ENCODE measurements at regions not wholly inside any gene's neighbourhood (a gene's known extent, or its start where the extent isn't known, plus 50 kb on each side); places are given as distances from the start of the nearest gene placed in this dataset.

DNA sequence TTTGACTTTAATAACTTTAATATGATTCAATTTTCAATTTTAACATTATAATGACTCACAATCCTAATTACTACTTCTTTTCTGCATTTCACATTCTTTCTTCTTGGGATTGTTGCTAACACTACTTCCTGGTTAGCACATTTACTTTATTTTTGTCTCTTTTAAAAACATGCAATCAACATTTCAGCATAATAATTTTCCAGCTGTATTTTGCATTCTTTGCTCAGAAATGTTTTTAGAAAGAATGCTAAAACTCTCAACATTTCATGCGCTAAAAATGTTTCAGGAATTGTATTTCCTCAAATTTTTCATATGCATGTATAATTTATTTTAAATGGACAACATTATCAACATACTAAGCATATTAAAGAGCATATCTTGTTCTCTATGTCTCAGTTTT, 1302.1 kb upstream of the GJE1 start:
- TF ChIP-seq, protein P1, sequence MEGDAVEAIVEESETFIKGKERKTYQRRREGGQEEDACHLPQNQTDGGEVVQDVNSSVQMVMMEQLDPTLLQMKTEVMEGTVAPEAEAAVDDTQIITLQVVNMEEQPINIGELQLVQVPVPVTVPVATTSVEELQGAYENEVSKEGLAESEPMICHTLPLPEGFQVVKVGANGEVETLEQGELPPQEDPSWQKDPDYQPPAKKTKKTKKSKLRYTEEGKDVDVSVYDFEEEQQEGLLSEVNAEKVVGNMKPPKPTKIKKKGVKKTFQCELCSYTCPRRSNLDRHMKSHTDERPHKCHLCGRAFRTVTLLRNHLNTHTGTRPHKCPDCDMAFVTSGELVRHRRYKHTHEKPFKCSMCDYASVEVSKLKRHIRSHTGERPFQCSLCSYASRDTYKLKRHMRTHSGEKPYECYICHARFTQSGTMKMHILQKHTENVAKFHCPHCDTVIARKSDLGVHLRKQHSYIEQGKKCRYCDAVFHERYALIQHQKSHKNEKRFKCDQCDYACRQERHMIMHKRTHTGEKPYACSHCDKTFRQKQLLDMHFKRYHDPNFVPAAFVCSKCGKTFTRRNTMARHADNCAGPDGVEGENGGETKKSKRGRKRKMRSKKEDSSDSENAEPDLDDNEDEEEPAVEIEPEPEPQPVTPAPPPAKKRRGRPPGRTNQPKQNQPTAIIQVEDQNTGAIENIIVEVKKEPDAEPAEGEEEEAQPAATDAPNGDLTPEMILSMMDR (IDR thresholded peaks at IDR 0.05): no peak
- TF ChIP-seq POLR2A (IDR thresholded peaks at IDR 0.05): no peak
- ATAC-seq: no peak
- H3K9me3 ChIP-seq: no peaks in the 10 kb centered on the region
- H3K27ac ChIP-seq: no peak overlapping the region
- WGBS, 4 donors: 74 to 86% (median 81%) methylated on average over 1 of the region's 1 CpG
- no peak for DNase-seq
- intact Hi-C loops (cut with DNase I): no loop called here
- H3K27me3 ChIP-seq: no peaks in the 10 kb centered on the region
- peaks cover 0 to 16% (median 0%) of the 10 kb centered on the region in 12 donors for H3K4me1 ChIP-seq
- no peak overlapping the region for H3K4me3 ChIP-seq
- H3K36me3 ChIP-seq: no peaks in the 10 kb centered on the region

DNA sequence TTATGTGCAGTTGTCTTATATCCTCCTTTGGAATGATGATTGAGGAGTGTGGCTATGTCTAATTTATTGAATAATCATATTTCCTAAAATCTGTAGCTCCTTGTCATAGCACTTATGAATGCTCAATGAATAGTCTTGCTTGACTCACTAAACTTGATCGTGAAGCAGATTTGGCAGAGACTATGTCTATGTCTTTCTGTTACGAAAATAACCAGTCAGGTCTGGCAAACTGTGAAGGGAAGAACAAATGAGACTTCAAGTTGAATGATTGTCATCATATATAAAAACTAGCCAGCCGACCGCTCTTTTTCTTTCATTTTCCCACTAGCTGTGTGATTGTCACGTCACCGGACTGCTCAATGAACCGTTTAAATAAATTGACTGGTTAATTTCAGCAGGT, 1303.9 kb upstream of the GJE1 start:
- no peak for ATAC-seq
- peaks cover 0 to 10% (median 0%) of the 10 kb centered on the region in 12 donors for H3K4me1 ChIP-seq
- 90 to 96% (median 92%) methylated on average over 7 of the region's 7 CpGs for WGBS, 4 donors

DNA sequence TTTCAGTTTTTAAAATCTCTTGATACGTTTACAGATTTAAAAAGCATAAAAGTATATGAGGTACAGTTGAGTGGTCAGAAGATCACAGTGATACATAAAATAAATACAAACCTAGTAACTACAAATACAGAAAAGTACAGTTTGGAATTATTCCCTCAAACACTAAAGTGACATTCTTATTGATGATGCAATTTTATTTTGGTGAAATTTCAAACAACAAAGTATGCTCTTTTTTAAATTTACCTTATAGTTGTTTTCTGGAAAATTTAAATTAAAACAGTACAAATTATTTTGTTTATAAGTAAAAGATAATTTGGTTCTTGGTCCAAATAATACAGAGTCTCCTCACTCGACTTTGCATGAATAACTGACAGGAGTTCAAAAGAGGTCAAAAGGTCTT, 1305.1 kb upstream of the GJE1 start:
- H3K9me3 ChIP-seq: no peaks in the 10 kb centered on the region
- ATAC-seq: no peak
- H3K27me3 ChIP-seq: no peaks in the 10 kb centered on the region
- intact Hi-C loops (cut with DNase I): no loop called here
- 37 to 75% (median 60%) methylated on average over 2 of the region's 2 CpGs for WGBS, 4 donors
- no peaks in the 10 kb centered on the region for H3K36me3 ChIP-seq
- no peak overlapping the region for H3K27ac ChIP-seq
- TF ChIP-seq, protein P1 (IDR thresholded peaks at IDR 0.05): no peak
- TF ChIP-seq POLR2A (IDR thresholded peaks at IDR 0.05): no peak
- DNase-seq: no peak
- peaks cover 0 to 8% (median 0%) of the 10 kb centered on the region in 12 donors for H3K4me1 ChIP-seq
- H3K4me3 ChIP-seq: no peak overlapping the region

More for the DNA sequence above, 1303.9 kb upstream of the GJE1 start:
- intact Hi-C loops (cut with DNase I): no loop called here
- H3K27me3 ChIP-seq: no peaks in the 10 kb centered on the region
- no peaks in the 10 kb centered on the region for H3K36me3 ChIP-seq
- H3K27ac ChIP-seq: no peak overlapping the region
- H3K4me3 ChIP-seq: no peak overlapping the region
- H3K9me3 ChIP-seq: no peaks in the 10 kb centered on the region
- TF ChIP-seq, protein P1 (IDR thresholded peaks at IDR 0.05): no peak
- TF ChIP-seq POLR2A (IDR thresholded peaks at IDR 0.05): no peak
- DNase-seq: no peak

DNA sequence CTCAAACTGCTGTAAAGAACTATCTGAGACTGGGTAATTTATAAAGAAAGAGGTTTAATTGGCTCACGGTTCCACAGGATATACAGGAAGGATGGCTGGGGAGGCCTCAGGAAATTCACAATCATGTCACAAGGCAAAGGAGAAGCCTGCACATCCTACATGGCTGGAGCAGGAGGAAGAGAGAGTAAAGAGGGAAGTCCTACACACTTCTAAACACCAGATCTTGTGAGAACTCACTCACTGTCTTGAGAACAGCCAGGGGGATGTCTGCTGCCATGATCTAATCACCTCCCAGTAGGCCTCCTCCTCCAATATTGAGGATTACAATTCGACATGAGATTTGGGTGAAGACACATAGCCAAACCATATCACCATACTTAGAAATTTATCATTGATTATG, 1307.0 kb upstream of the GJE1 start:
- no peak for TF ChIP-seq POLR2A (IDR thresholded peaks at IDR 0.05)
- TF ChIP-seq, protein P1 (IDR thresholded peaks at IDR 0.05): no peak
- no peak overlapping the region for H3K4me3 ChIP-seq
- H3K27ac ChIP-seq: no peak overlapping the region
- H3K4me1 ChIP-seq: peaks cover 0 to 3% (median 0%) of the 10 kb centered on the region in 12 donors
- WGBS, 4 donors: 71 to 86% (median 76%) methylated on average over 2 of the region's 2 CpGs
- H3K9me3 ChIP-seq: no peaks in the 10 kb centered on the region
- no peak for ATAC-seq
- H3K36me3 ChIP-seq: no peaks in the 10 kb centered on the region
- DNase-seq: no peak
- intact Hi-C loops (cut with DNase I): no loop called here
- H3K27me3 ChIP-seq: no peaks in the 10 kb centered on the region

Data from heart left ventricle (tissue), 16 donors.